Left ventricle myocardium inferior (tissue), 1 donor: ENCODE measurements at regions not wholly inside any gene's neighbourhood (a gene's known extent, or its start where the extent isn't known, plus 50 kb on each side); places are given as distances from the start of the nearest gene placed in this dataset.

ENCODE experiments used
- DNase-seq: peaks from one replicate; pipeline ENCODE4 v3.0.0-alpha.2; 2020
- H3K27ac ChIP-seq: fragments of 200-600 bp; replicated peaks from 2 replicates; pipeline ENCODE4 v1.8.0; 2021
- H3K27me3 ChIP-seq: fragments of 200-600 bp; 2 replicates; pipeline ENCODE4 v1.8.0; 2021; ENCODE audit warnings: low read depth
- H3K36me3 ChIP-seq: fragments of 200-600 bp; 2 replicates; pipeline ENCODE4 v1.8.0; 2021
- H3K4me1 ChIP-seq: fragments of 200-600 bp; 2 replicates; pipeline ENCODE4 v1.8.0; 2021
- H3K4me3 ChIP-seq: fragments of 200-600 bp; 2 replicates; pipeline ENCODE4 v1.8.0; 2021; ENCODE audit warnings: mild to moderate bottlenecking, moderate library complexity
- H3K9me3 ChIP-seq: fragments of 200-600 bp; replicated peaks from 2 replicates; pipeline ENCODE4 v1.8.0; 2021
- CTCF ChIP-seq: fragments of 200-600 bp; IDR thresholded peaks from 2 replicates; pipeline ENCODE4 v1.8.0; 2021; ENCODE audit warnings: antibody characterized with exemption, mild to moderate bottlenecking, borderline replicate concordance
- intact Hi-C: fragments of 100-400 bp; cut with micrococcal nuclease; formaldehyde crosslinking; loops from one replicate; pipeline ENCODE4 v1.11.0; 2022
- donor health status: DM: no; HTN: yes; CAD: no; lungs with severe emphysema.

DNA sequence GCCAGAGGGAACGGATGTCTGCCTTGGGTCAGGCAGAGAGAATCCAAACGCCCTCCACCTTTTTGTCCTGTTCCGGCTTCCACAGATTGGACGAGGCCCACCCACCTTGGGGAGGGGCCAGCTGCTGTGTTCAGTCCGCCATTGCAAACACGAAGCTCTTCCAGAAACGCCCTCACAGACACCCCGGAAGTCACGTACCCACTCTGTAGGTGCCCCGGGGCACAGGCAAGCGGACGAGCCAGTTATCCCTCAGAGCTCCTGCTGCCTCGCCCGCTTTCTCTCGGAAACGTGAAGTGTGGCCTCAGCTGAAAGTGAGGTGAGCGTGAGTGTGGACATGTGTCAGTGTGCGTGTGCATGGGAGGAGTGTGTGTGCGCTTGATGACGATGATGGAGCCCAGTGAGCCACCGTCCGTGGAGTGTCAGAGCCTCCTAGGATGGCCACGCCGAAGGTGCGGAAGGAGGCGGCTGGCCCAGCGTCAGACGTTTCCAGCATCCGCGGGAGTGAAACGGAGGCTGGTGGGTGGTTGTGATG, 869.2 kb downstream of the TBC1D22A start:
- TF ChIP-seq CTCF = no peak
- Histone ChIP-seq H3K27me3 (peaks cover 55% of the 10 kb centered on the region), H3K4me1 (no peaks in the 10 kb centered on the region), H3K4me3 (no peak overlapping the region), H3K9me3 (peaks cover 6% of the 10 kb centered on the region), H3K27ac (no peak overlapping the region), H3K36me3 (no peaks in the 10 kb centered on the region)
- intact Hi-C loops = no loop called here
- no peak for DNase-seq

- TF ChIP-seq CTCF = no peak
- no peak for DNase-seq
- H3K4me1 ChIP-seq = no peaks in the 10 kb centered on the region
- H3K27ac ChIP-seq = no peak overlapping the region
- H3K4me3 ChIP-seq = no peak overlapping the region
- intact Hi-C loops = no loop called here
- no peaks in the 10 kb centered on the region for H3K36me3 ChIP-seq
- H3K27me3 ChIP-seq = peaks cover 55% of the 10 kb centered on the region
- peaks cover 6% of the 10 kb centered on the region for H3K9me3 ChIP-seq
Measured at GRCh38 chr22:47630741-47631534, 868.5 kb downstream of the TBC1D22A start.

GRCh38 chr22:47629791-47630655, 867.6 kb downstream of the TBC1D22A start:
- no peak for DNase-seq
- Histone ChIP-seq H3K9me3 (peaks cover 6% of the 10 kb centered on the region), H3K4me3 (no peak overlapping the region), H3K4me1 (no peaks in the 10 kb centered on the region), H3K36me3 (no peaks in the 10 kb centered on the region), H3K27me3 (peaks cover 55% of the 10 kb centered on the region), H3K27ac (no peak overlapping the region)
- TF ChIP-seq CTCF = no peak
- intact Hi-C loops = no loop called here

DNA sequence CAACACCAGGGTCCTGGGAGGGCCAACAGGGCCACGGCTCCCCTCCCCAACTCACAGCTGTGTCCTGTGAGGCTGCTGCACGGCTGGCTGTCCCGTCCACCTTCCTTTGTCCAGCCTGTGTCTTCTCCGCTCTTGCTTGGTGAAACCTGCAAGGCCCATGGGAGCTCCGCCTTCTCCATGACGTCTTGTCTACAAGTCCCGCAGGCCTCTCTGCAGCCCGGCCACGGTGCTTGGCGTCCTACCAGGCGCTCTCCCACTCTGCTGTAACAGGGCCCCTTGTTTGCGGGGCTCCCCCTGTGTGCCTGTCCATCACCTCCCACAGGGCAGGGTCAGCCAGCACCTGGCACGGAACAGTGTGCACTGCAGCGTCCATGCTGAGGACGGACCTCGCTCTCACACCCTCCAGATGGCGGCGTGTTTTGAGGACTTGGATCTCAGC, 866.8 kb downstream of the TBC1D22A start:
- no peaks in the 10 kb centered on the region for H3K4me1 ChIP-seq
- no peak for DNase-seq
- peaks cover 55% of the 10 kb centered on the region for H3K27me3 ChIP-seq
- H3K4me3 ChIP-seq = no peak overlapping the region
- no peak for TF ChIP-seq CTCF
- no peaks in the 10 kb centered on the region for H3K36me3 ChIP-seq
- intact Hi-C loops = no loop called here
- peaks cover 6% of the 10 kb centered on the region for H3K9me3 ChIP-seq
- no peak overlapping the region for H3K27ac ChIP-seq

- Histone ChIP-seq H3K4me3 (no peak overlapping the region), H3K9me3 (no peaks in the 10 kb centered on the region), H3K36me3 (no peaks in the 10 kb centered on the region), H3K4me1 (no peaks in the 10 kb centered on the region), H3K27ac (no peak overlapping the region), H3K27me3 (peaks cover 61% of the 10 kb centered on the region)
- no peak for TF ChIP-seq CTCF
- no peak for DNase-seq
- intact Hi-C loops = no loop called here
Measured at GRCh38 chr22:47628477-47629272, 866.2 kb downstream of the TBC1D22A start.
